Caki2 (cell line): ENCODE measurements at regions not wholly inside any gene's neighbourhood (a gene's known extent, or its start where the extent isn't known, plus 50 kb on each side); places are given as distances from the start of the nearest gene placed in this dataset.
"Not testable (repeated sequence)": the region's sequence is repeated elsewhere in the genome, so short reads cannot be mapped to it uniquely, and the experiment has no call there.

ENCODE experiments used
- DNase-seq: peaks from one replicate; pipeline ENCODE4 v3.0.0-alpha.2; 2015; ENCODE audit warnings: low read depth
- in situ Hi-C: cut with HindIII; loops from 2 replicates; pipeline ENCODE4 v1.10.0; 2016; ENCODE audit warnings: low sequenced_read_pairs, low pct_unique_long_range_greater_than_20kb, mixed read lengths

- DNase-seq = no peak
- in situ Hi-C loops = no loop called here
Measured at GRCh38 chr12:97943359-97943758, 480.8 kb downstream of the RMST start.

- in situ Hi-C loops = no loop called here
- no peak for DNase-seq
Measured at GRCh38 chr12:97944576-97944975, 482.0 kb downstream of the RMST start.

GRCh38 chr12:97946701-97947100, 484.1 kb downstream of the RMST start:
- DNase-seq = no peak
- in situ Hi-C loops = no loop called here

- no peak for DNase-seq
- in situ Hi-C loops = no loop called here
Measured at GRCh38 chr12:97948591-97948990, 486.0 kb downstream of the RMST start.

GRCh38 chr12:97951239-97951638, 488.6 kb downstream of the RMST start:
- in situ Hi-C loops = no loop called here
- no peak for DNase-seq

GRCh38 chr12:97951717-97952116, 489.1 kb downstream of the RMST start:
- in situ Hi-C loops = no loop called here
- no peak for DNase-seq

GRCh38 chr12:97957109-97957508, 494.5 kb downstream of the RMST start:
- DNase-seq = no peak
- in situ Hi-C loops = no loop called here

- no peak for DNase-seq
- in situ Hi-C loops = no loop called here
Measured at GRCh38 chr12:97960225-97960624, 497.6 kb downstream of the RMST start.

- in situ Hi-C loops = no loop called here
- DNase-seq = no peak
Measured at GRCh38 chr12:97960741-97961608, 498.4 kb downstream of the RMST start.

- in situ Hi-C loops = no loop called here
- no peak for DNase-seq
Measured at GRCh38 chr12:97967831-97968230, 505.2 kb downstream of the RMST start.

- in situ Hi-C loops = no loop called here
- no peak for DNase-seq
Measured at GRCh38 chr12:97968641-97969197, 506.1 kb downstream of the RMST start.

- in situ Hi-C loops = no loop called here
Measured at GRCh38 chr12:97977870-97978405, 515.3 kb downstream of the RMST start.

GRCh38 chr12:97982684-97983083, 520.1 kb downstream of the RMST start:
- in situ Hi-C loops = no loop called here
- no peak for DNase-seq

More at GRCh38 chr12:97977870-97978405, 515.3 kb downstream of the RMST start:
- no peak for DNase-seq

GRCh38 chr12:97983796-97984195, 521.2 kb downstream of the RMST start:
- in situ Hi-C loops = no loop called here
- no peak for DNase-seq

- in situ Hi-C loops = no loop called here
Measured at GRCh38 chr12:97984436-97984835, 521.8 kb downstream of the RMST start.

GRCh38 chr12:97984974-97985580, 522.5 kb downstream of the RMST start:
- no peak for DNase-seq
- in situ Hi-C loops = no loop called here

More at GRCh38 chr12:97984436-97984835, 521.8 kb downstream of the RMST start:
- DNase-seq = no peak

- DNase-seq = no peak
- in situ Hi-C loops = no loop called here
Measured at GRCh38 chr12:97985834-97986233, 523.2 kb downstream of the RMST start.

- DNase-seq, in situ Hi-C loops: not testable (repeated sequence)
Measured at GRCh38 chr12:97988588-97988987, 526.0 kb downstream of the RMST start.

- in situ Hi-C loops = no loop called here
- DNase-seq = no peak
Measured at GRCh38 chr12:97989366-97989940, 525.9 kb upstream of the TMPO start.
